ENCODE measurements at regions not wholly inside any gene's neighbourhood (a gene's known extent, or its start where the extent isn't known, plus 50 kb on each side); places are given as distances from the start of the nearest gene placed in this dataset.

GRCh38 chr13:29999492-30000369 is 149.3 kb upstream of the UBL3 start:
- TF ChIP-seq CTCF (IDR thresholded peaks at IDR 0.05) (no peak), POLR2A (IDR thresholded peaks at IDR 0.05) (no peak)
- intact Hi-C loops (cut with DNase I; ENCODE audit: low total_unique reads) = no loop called here
- Histone ChIP-seq H3K4me1 (no peaks in the 10 kb centered on the region), H3K36me3 (no peaks in the 10 kb centered on the region), H3K9me3 (no peaks in the 10 kb centered on the region), H3K27ac (peak overlapping the region; percentile 54 to 56), H3K27me3 (no peaks in the 10 kb centered on the region), H3K4me3 (no peak overlapping the region)
- no peak for DNase-seq

GRCh38 chr13:29996316-29996715 is 145.9 kb upstream of the UBL3 start:
- intact Hi-C loops (cut with DNase I; ENCODE audit: low total_unique reads) = no loop called here
- DNase-seq = no peak
- no peaks in the 10 kb centered on the region for H3K36me3 ChIP-seq
- no peaks in the 10 kb centered on the region for H3K9me3 ChIP-seq
- no peak for TF ChIP-seq POLR2A (IDR thresholded peaks at IDR 0.05)
- no peak for TF ChIP-seq CTCF (IDR thresholded peaks at IDR 0.05)
- H3K27ac ChIP-seq = peak overlapping the region; percentile 80 to 87
- no peaks in the 10 kb centered on the region for H3K27me3 ChIP-seq
- peaks cover 0 to 3% of the 10 kb centered on the region in 2 donors for H3K4me1 ChIP-seq
- no peak overlapping the region for H3K4me3 ChIP-seq

GRCh38 chr13:29994911-29995595 is 144.6 kb upstream of the UBL3 start:
- intact Hi-C loops (cut with DNase I; ENCODE audit: low total_unique reads) = no loop called here
- H3K27me3 ChIP-seq = no peaks in the 10 kb centered on the region
- H3K4me1 ChIP-seq = peaks cover 0 to 3% of the 10 kb centered on the region in 2 donors
- peak overlapping the region; percentile 80 to 87 for H3K27ac ChIP-seq
- DNase-seq = peak; percentile 61 to 79
- no peaks in the 10 kb centered on the region for H3K36me3 ChIP-seq
- no peak overlapping the region for H3K4me3 ChIP-seq
- no peaks in the 10 kb centered on the region for H3K9me3 ChIP-seq
- TF ChIP-seq CTCF (IDR thresholded peaks at IDR 0.05) (no peak), POLR2A (IDR thresholded peaks at IDR 0.05) (no peak)

GRCh38 chr13:29993716-29994488 is 143.5 kb upstream of the UBL3 start:
- Histone ChIP-seq H3K27ac (peak overlapping the region; percentile 80 to 87), H3K4me1 (peaks cover 0 to 3% of the 10 kb centered on the region in 2 donors), H3K27me3 (no peaks in the 10 kb centered on the region), H3K9me3 (no peaks in the 10 kb centered on the region), H3K4me3 (no peak overlapping the region), H3K36me3 (no peaks in the 10 kb centered on the region)
- no peak for TF ChIP-seq CTCF (IDR thresholded peaks at IDR 0.05)
- TF ChIP-seq POLR2A (IDR thresholded peaks at IDR 0.05) = no peak
- intact Hi-C loops (cut with DNase I; ENCODE audit: low total_unique reads) = no loop called here
- DNase-seq = peak in 1 of 2 donors; percentile 58

All from uterus (tissue), 3 donors.